GM23248 (cell line): ENCODE measurements at regions not wholly inside any gene's neighbourhood (a gene's known extent, or its start where the extent isn't known, plus 50 kb on each side); places are given as distances from the start of the nearest gene placed in this dataset.

ENCODE experiments used
- EZH2 ChIP-seq: fragments of 200-600 bp; sonication (generic); IDR thresholded peaks from 2 replicates; pipeline ENCODE4 v1.6.1; 2018; ENCODE audit warnings: antibody characterized with exemption, mild to moderate bottlenecking; ENCODE audit not compliant: insufficient read depth, poor library complexity, severe bottlenecking
- EZH2phosphoT487 ChIP-seq: fragments of 200-600 bp; sonication (generic); IDR thresholded peaks from 2 replicates; pipeline ENCODE4 v1.6.1; 2018; ENCODE audit warnings: antibody characterized with exemption, moderate library complexity, mild to moderate bottlenecking, low read depth; ENCODE audit not compliant: insufficient read depth

- TF ChIP-seq EZH2 (no peak), EZH2phosphoT487 (no peak)
These were observed 334.9 kb upstream of the AJAP1 start for GRCh38 chr1:4319496-4319895.
